ENCODE measurements at regions not wholly inside any gene's neighbourhood (a gene's known extent, or its start where the extent isn't known, plus 50 kb on each side); places are given as distances from the start of the nearest gene placed in this dataset.

- TF ChIP-seq, protein P1, sequence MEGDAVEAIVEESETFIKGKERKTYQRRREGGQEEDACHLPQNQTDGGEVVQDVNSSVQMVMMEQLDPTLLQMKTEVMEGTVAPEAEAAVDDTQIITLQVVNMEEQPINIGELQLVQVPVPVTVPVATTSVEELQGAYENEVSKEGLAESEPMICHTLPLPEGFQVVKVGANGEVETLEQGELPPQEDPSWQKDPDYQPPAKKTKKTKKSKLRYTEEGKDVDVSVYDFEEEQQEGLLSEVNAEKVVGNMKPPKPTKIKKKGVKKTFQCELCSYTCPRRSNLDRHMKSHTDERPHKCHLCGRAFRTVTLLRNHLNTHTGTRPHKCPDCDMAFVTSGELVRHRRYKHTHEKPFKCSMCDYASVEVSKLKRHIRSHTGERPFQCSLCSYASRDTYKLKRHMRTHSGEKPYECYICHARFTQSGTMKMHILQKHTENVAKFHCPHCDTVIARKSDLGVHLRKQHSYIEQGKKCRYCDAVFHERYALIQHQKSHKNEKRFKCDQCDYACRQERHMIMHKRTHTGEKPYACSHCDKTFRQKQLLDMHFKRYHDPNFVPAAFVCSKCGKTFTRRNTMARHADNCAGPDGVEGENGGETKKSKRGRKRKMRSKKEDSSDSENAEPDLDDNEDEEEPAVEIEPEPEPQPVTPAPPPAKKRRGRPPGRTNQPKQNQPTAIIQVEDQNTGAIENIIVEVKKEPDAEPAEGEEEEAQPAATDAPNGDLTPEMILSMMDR (conservative IDR thresholded peaks at IDR 0.05; ENCODE audit: low read depth, low read length), result no peak
- TF ChIP-seq EZH2 (IDR thresholded peaks at IDR 0.05; ENCODE audit: borderline replicate concordance, low read depth, low read length, poor library complexity, severe bottlenecking), result no peak
Observed at GRCh38 chr4:59457576-59457975, 1742.5 kb upstream of the ADGRL3 start.
